Lower leg skin (tissue), 4 donors: ENCODE measurements at regions not wholly inside any gene's neighbourhood (a gene's known extent, or its start where the extent isn't known, plus 50 kb on each side); places are given as distances from the start of the nearest gene placed in this dataset.

Source experiments
- DNase-seq, 2 donors: peaks; one replicate each; pipeline ENCODE4 v3.0.0-alpha.2; 2019; ENCODE audit warnings: low spot score in 2 of 2
- H3K4me3 ChIP-seq: fragments of 200-600 bp; sonication (generic); 2 replicates; pipeline ENCODE4 v1.5.1; 2017; ENCODE audit warnings: mild to moderate bottlenecking, low read depth; ENCODE audit not compliant: poor library complexity, severe bottlenecking
- POLR2A ChIP-seq, 2 donors: fragments of 450-650 bp; IDR thresholded peaks; one replicate each; pipeline ENCODE4 v1.6.1; 2016 to 2017; ENCODE audit warnings: antibody characterized with exemption in 2 of 2, mild to moderate bottlenecking in 1 of 2, moderate library complexity in 1 of 2
- WGBS, 2 donors: methylation state at CpG; one replicate each; pipeline ENCODE4 v1.1.5; 2018; 5-methylcytosine and 5-hydroxymethylcytosine counted together
- intact Hi-C: fragments of 100-400 bp; cut with DNase I; formaldehyde crosslinking; loops from one replicate; pipeline ENCODE4 v1.15.0; 2023; ENCODE audit warnings: low total_unique reads
- TF ChIP-seq, protein P1 (sequence below), 3 donors: fragments of 450-650 bp; IDR thresholded peaks; one replicate each; pipeline ENCODE4 v1.5.1; 2016; ENCODE audit warnings: antibody characterized with exemption in 3 of 3, mild to moderate bottlenecking in 3 of 3, moderate library complexity in 2 of 3

DNA sequence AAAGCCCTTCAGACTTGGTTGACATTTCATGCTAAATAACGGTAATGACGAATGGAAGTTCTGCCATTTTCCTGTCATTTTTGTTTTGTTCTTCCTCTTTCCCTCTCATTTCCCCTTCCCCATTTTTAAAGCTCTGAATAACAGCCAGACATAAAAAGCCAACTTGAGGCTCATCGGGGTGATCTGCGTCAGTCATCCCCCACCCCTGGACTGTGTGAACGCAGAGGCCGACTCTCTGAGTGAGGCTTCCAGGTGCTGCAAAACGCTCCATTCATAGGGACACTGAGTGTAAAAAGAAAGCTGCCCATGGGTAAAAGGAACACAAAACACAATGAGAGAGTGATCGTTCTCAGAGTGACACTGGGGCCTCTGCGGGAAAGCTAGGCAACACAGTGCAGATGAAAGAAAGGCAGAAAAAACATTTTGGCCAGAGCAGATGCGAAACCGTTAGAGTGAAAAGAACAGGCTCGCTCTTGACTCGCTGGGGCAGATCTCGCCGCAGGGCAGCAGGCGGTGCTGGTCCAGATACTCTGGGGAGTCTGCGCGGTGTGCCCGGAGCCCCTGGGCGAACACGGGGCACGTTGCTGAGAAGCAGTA is 684.8 kb downstream of the QKI start:
- intact Hi-C loops: no loop called here
- no peak for TF ChIP-seq POLR2A (IDR thresholded peaks at IDR 0.05)
- TF ChIP-seq, protein P1, sequence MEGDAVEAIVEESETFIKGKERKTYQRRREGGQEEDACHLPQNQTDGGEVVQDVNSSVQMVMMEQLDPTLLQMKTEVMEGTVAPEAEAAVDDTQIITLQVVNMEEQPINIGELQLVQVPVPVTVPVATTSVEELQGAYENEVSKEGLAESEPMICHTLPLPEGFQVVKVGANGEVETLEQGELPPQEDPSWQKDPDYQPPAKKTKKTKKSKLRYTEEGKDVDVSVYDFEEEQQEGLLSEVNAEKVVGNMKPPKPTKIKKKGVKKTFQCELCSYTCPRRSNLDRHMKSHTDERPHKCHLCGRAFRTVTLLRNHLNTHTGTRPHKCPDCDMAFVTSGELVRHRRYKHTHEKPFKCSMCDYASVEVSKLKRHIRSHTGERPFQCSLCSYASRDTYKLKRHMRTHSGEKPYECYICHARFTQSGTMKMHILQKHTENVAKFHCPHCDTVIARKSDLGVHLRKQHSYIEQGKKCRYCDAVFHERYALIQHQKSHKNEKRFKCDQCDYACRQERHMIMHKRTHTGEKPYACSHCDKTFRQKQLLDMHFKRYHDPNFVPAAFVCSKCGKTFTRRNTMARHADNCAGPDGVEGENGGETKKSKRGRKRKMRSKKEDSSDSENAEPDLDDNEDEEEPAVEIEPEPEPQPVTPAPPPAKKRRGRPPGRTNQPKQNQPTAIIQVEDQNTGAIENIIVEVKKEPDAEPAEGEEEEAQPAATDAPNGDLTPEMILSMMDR (IDR thresholded peaks at IDR 0.05): no peak
- WGBS, 2 donors: 77 to 82% methylated on average over 22 of the region's 22 CpGs
- no peak overlapping the region for H3K4me3 ChIP-seq
- DNase-seq: no peak

DNA sequence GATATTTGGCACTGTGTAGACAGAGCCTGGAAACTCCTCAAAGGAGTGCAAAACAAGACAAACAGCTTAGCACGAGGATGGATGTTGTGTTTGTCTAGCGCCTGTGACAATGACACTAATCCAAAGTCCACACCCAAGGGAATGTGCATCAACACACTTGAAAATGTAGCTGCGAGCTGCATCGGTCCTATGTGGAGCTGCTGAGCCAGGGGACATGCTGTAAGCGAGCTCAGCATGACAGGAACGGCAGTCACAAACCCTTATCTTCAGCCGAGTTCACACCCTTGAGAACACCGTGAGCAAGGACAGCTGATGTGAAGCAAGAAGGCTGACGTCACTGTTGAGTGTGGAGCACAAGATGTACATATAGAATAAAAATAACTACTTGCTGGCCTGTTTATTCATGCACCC is 684.3 kb downstream of the QKI start:
- no peak overlapping the region for H3K4me3 ChIP-seq
- intact Hi-C loops: no loop called here
- WGBS, 2 donors: 46 to 56% methylated on average over 9 of the region's 9 CpGs
- DNase-seq: no peak
- no peak for TF ChIP-seq POLR2A (IDR thresholded peaks at IDR 0.05)
- TF ChIP-seq, protein P1 (IDR thresholded peaks at IDR 0.05): no peak

DNA sequence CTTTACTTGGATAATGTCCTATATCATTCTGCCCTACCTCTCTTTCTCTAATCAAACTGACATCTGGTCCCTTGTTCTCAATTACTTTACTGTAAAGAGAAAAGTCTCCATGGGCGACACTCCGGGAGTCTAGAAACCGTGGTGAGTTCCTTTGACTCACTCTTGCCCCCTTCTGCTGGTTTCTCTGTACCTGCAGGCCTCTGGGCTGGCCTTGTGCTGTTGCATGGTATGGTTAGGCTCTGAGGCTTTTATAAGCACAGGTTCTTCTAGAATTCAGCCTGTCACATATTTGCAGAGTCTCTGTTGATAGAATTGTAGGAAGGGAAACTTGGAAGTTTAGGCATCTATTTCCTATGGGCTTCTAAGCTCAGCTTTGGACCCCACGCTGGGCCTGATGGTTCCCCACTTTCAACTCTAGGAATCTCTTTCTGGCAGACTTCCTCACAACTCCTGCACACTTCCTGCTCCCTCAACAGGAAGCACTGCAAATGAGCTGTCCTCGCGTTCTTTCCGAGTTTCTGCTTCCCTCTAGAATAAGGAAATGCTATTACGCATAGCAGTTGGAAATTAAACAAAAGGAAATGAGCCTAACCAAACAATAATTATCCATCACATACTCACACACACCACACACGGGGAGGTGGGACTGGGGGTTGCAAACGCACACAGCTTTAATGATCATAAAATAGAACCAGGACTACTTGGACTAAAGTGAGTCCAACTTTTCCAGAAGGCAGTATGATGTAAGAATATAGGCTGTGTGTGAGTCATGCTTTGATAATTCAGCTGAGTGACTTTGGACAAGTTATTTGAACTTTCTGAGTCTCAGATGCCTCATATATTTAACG is 683.3 kb downstream of the QKI start:
- TF ChIP-seq, protein P1 (IDR thresholded peaks at IDR 0.05): no peak
- TF ChIP-seq POLR2A (IDR thresholded peaks at IDR 0.05): no peak
- intact Hi-C loops: no loop called here
- DNase-seq: no peak
- no peak overlapping the region for H3K4me3 ChIP-seq
- 48 to 54% methylated on average over 11 of the region's 11 CpGs for WGBS, 2 donors

DNA sequence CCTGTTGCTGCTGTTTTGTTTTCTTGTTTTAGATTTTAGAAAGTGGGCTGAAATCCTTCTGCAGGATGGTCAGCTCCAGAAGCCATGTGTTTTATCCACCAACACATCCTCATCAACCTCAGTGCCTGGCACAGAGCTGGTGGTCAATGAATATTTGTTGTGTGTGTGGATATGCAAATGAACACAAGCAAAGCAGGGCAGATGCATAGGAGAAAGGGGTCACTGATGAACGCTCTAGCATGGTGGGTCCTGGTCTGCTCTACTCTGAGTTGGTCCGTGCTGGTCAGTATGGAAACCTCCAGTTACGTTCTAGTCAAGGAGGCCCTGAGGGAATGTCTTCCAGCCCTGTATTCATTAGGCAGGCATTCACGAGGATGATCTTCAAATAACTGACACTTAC is 682.5 kb downstream of the QKI start:
- no peak for DNase-seq
- TF ChIP-seq, protein P1 (IDR thresholded peaks at IDR 0.05): no peak
- TF ChIP-seq POLR2A (IDR thresholded peaks at IDR 0.05): no peak
- no peak overlapping the region for H3K4me3 ChIP-seq
- intact Hi-C loops: no loop called here
- WGBS, 2 donors: 81 to 96% methylated on average over 4 of the region's 4 CpGs

DNA sequence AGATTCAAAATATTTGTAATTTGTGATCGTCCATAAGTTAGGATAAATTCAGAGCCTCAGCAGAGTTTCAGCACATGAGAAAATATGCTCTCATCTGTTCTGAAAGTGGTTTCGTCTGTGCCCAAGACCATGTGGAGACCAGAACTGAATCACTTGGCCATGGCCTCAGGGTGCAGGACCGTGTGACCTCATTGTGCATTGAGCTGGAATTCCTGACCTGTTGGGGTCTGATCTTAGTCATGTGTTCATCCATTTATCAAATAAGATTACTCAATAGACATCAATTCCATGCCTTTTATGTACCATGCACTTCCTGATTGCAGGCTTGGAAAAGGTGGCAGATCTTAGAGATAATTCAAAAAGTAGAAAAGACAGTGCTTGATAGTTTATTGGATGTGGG is 680.5 kb downstream of the QKI start:
- DNase-seq: no peak
- TF ChIP-seq, protein P1 (IDR thresholded peaks at IDR 0.05): no peak
- no peak for TF ChIP-seq POLR2A (IDR thresholded peaks at IDR 0.05)
- WGBS, 2 donors: 73 to 75% methylated on average over 3 of the region's 3 CpGs
- no peak overlapping the region for H3K4me3 ChIP-seq
- intact Hi-C loops: no loop called here
